SK-N-SH (cell line): ENCODE measurements at regions not wholly inside any gene's neighbourhood (a gene's known extent, or its start where the extent isn't known, plus 50 kb on each side); places are given as distances from the start of the nearest gene placed in this dataset.

Experiments used
- CTCF ChIA-PET: fragments of 300-600, 350-600 bp; formaldehyde crosslinking; extraction: SDS; loops from one replicate; lab custom pipeline; 2021; lab: Yijun Ruan, JAX
- POLR2A ChIA-PET: fragments of 350-600 bp; sonication (Branson Sonifier 250); formaldehyde crosslinking; extraction: SDS; loops from one replicate; lab custom pipeline; 2020; ENCODE audit warnings: antibody characterized with exemption, inconsistent platforms; lab: Yijun Ruan, JAX
- DNase-seq: peaks from one replicate; pipeline ENCODE4 v3.0.0; 2012
- H2AFZ ChIP-seq: fragments of 200-600 bp; sonication (generic); 2 replicates; pipeline ENCODE4 v1.8.1; 2016; ENCODE audit warnings: antibody characterized with exemption, mild to moderate bottlenecking, low read depth
- H3F3A ChIP-seq: fragments of 200-600 bp; sonication (generic); replicated peaks from 2 replicates; pipeline ENCODE3; 2016; ENCODE audit warnings: antibody characterized with exemption, mild to moderate bottlenecking; ENCODE audit not compliant: insufficient read depth
- H3K27ac ChIP-seq, 2 experiments: fragments of 200-500 bp in 1 of 2; fragments of 200-600 bp in 1 of 2; sonication (Bioruptor generic) in 1 of 2; sonication (generic), shearing (Covaris generic) in 1 of 2; 2 replicates each; pipeline versions ENCODE4 v1.5.1 to v1.6.1; 2014 to 2016; ENCODE audit warnings: low read depth in 2 of 2, inconsistent platforms in 1 of 2, low read length in 1 of 2, mild to moderate bottlenecking in 1 of 2, mixed read lengths in 1 of 2
- H3K27me3 ChIP-seq: fragments of 200-600 bp; sonication (generic), shearing (Covaris generic); 2 replicates; pipeline ENCODE4 v1.6.1; 2016; ENCODE audit warnings: mixed run types; ENCODE audit not compliant: insufficient read depth
- H3K36me3 ChIP-seq, 2 experiments: fragments of 200-500 bp in 1 of 2; fragments of 200-600 bp in 1 of 2; sonication (Bioruptor generic) in 1 of 2; sonication (generic) in 1 of 2; replicated peaks in 1 of 2; 2 replicates each; pipeline versions ENCODE3 to v1.5.1; 2014 to 2016; ENCODE audit warnings: low read length in 1 of 2, mild to moderate bottlenecking in 1 of 2; ENCODE audit not compliant: insufficient read depth in 2 of 2, control insufficient read depth in 1 of 2
- H3K4me1 ChIP-seq, 2 experiments: fragments of 200-500 bp in 1 of 2; fragments of 200-600 bp in 1 of 2; sonication (Bioruptor generic) in 1 of 2; sonication (generic), shearing (Covaris generic) in 1 of 2; 2 replicates each; pipeline versions ENCODE4 v1.5.1 to v1.6.1; 2014 to 2016; ENCODE audit warnings: low read depth in 1 of 2, low read length in 1 of 2, mixed run types in 1 of 2; ENCODE audit not compliant: insufficient read depth in 2 of 2, control insufficient read depth in 1 of 2
- H3K4me2 ChIP-seq: fragments of 200-600 bp; sonication (generic), shearing (Covaris generic); 2 replicates; pipeline ENCODE4 v1.6.1; 2017; ENCODE audit warnings: mixed run types
- H3K4me3 ChIP-seq, 2 experiments: fragments of 200-500 bp in 1 of 2; fragments of 200-600 bp in 1 of 2; sonication (Bioruptor generic) in 1 of 2; sonication (generic), shearing (Covaris generic) in 1 of 2; 2 replicates each; pipeline versions ENCODE4 v1.5.1 to v1.8.1; 2014 to 2016; ENCODE audit warnings: low read depth in 2 of 2, inconsistent platforms in 1 of 2, low read length in 1 of 2, mild to moderate bottlenecking in 1 of 2, mixed read lengths in 1 of 2, moderate library complexity in 1 of 2
- H3K79me2 ChIP-seq: fragments of 200-600 bp; sonication (generic); 2 replicates; pipeline ENCODE4 v1.8.1; 2017; ENCODE audit warnings: mild to moderate bottlenecking; ENCODE audit not compliant: insufficient read depth
- H3K9ac ChIP-seq: fragments of 200-600 bp; sonication (generic); 2 replicates; pipeline ENCODE4 v1.6.1; 2017; ENCODE audit warnings: mixed run types
- H3K9me2 ChIP-seq: fragments of 200-600 bp; sonication (generic); 2 replicates; pipeline ENCODE4 v1.6.1; 2017; ENCODE audit warnings: mixed run types
- H3K9me3 ChIP-seq: fragments of 200-600 bp; sonication (generic); 2 replicates; pipeline ENCODE4 v1.6.1; 2017; ENCODE audit warnings: mixed run types, mild to moderate bottlenecking, moderate library complexity
- H4K20me1 ChIP-seq: fragments of 200-600 bp; sonication (generic); 2 replicates; pipeline ENCODE4 v1.6.1; 2017; ENCODE audit warnings: mild to moderate bottlenecking, mixed run types; ENCODE audit not compliant: insufficient read depth
- ELF1 ChIP-seq: IDR thresholded peaks from 2 replicates; pipeline ENCODE4 v1.4.0; 2012
- EP300 ChIP-seq, 2 experiments: IDR thresholded peaks; 2 replicates each; pipeline versions ENCODE4 v1.4.0 to v1.6.1; 2012; ENCODE audit warnings: borderline replicate concordance in 1 of 2, low read depth in 1 of 2, low read length in 1 of 2
- EZH2phosphoT487 ChIP-seq: fragments of 200-600 bp; sonication (generic); IDR thresholded peaks from 2 replicates; pipeline ENCODE4 v1.6.1; 2017; ENCODE audit warnings: low read depth, mixed run types, mild to moderate bottlenecking, antibody characterized with exemption, moderate library complexity, borderline replicate concordance
- FOXM1 ChIP-seq: IDR thresholded peaks from 2 replicates; pipeline ENCODE4 v1.4.0; 2012; ENCODE audit warnings: low read depth, mild to moderate bottlenecking
- GATA2 ChIP-seq: sonication (generic); formaldehyde crosslinking; IDR thresholded peaks from 2 replicates; pipeline ENCODE4 v1.5.0; 2020; ENCODE audit warnings: mild to moderate bottlenecking, missing genetic modification reagents
- MXI1 ChIP-seq: IDR thresholded peaks from 2 replicates; pipeline ENCODE4 v1.6.1; 2012; ENCODE audit warnings: mild to moderate bottlenecking, low read depth, low read length, improper control_type of control experiment
- NRF1 ChIP-seq: IDR thresholded peaks from 2 replicates; pipeline ENCODE4 v1.6.1; 2012; ENCODE audit warnings: low read depth, mild to moderate bottlenecking, low read length
- RAD21 ChIP-seq: IDR thresholded peaks from 2 replicates; pipeline ENCODE4 v1.6.1; 2012; ENCODE audit warnings: mild to moderate bottlenecking, low read length
- RCOR1 ChIP-seq: fragments of 150-350 bp; IDR thresholded peaks from 2 replicates; pipeline ENCODE4 v1.6.1; 2017; ENCODE audit warnings: antibody characterized with exemption, low read length
- RXRA ChIP-seq: IDR thresholded peaks from 2 replicates; pipeline ENCODE4 v1.4.0; 2012; ENCODE audit warnings: low read depth, mild to moderate bottlenecking, borderline replicate concordance
- SMC3 ChIP-seq: IDR thresholded peaks from 2 replicates; pipeline ENCODE4 v1.6.1; 2012; ENCODE audit warnings: low read depth, low read length, improper control_type of control experiment
- WGBS: methylation state at CpG from one replicate; pipeline ENCODE4 v1.1.6; 2017; ENCODE audit warnings: low lambda C conversion rate; 5-methylcytosine and 5-hydroxymethylcytosine counted together
- TF ChIP-seq, protein P1 (sequence below): fragments of 200-600 bp; sonication (generic); IDR thresholded peaks from 2 replicates; pipeline ENCODE4 v1.6.1; 2017; ENCODE audit warnings: antibody characterized with exemption, mild to moderate bottlenecking, moderate library complexity
- TF ChIP-seq, protein P2 (sequence below): IDR thresholded peaks from 2 replicates; pipeline ENCODE4 v1.4.0; 2012; ENCODE audit warnings: low read depth
- TF ChIP-seq, protein P3 (sequence below): IDR thresholded peaks from 2 replicates; pipeline ENCODE4 v1.6.1; 2012; ENCODE audit warnings: mild to moderate bottlenecking, low read depth, low read length, moderate library complexity
- TF ChIP-seq, protein P4 (sequence below): IDR thresholded peaks from 2 replicates; pipeline ENCODE4; 2012

DNA sequence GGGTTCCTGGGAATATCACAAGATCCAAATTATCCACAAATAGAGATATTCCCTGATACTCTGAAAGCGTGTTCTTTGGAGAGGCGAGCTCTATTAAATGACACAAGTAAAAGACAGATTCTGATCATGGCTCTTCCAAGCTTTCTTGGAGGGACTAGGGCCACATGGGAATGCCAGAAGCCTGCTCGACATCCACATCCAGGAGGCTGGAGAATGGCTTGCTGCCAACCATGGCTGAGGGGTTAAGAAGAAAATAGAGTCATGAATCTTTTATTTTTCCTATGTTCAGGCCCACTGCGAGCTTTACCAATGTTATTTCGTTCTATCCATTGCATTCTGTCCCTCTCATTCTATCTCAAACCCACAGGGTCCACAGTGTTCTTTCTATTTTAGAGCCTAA is 1018.0 kb upstream of the CELF2 start:
- no peak overlapping the region for H2AFZ ChIP-seq
- 14% methylated on average over 5 of the region's 5 CpGs for WGBS

DNA sequence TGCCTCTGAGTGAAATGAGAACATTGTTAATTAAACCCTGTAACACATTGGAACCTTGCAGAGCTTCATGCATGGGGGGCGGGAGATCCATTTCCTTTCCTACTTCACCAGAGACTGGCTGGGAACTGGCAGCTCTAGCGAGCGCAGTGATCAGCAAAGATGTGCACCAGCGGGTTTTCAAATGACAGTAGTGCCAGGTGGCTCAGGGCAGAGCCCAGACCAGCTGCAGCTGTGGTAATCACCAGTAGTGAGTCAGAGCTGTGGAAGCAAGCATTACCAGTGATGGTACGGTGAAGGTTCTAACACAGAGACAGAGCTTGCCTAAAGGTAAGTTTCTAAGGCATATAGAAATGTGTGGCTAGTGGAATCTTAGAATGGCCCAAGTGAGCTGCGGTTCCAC is 1009.7 kb upstream of the CELF2 start:
- H3K4me3 ChIP-seq, result no peak overlapping the region
- no peak for TF ChIP-seq EP300 (IDR thresholded peaks at IDR 0.05; ENCODE audit: borderline replicate concordance in 1 of 2, low read depth in 1 of 2, low read length in 1 of 2)
- no peak for TF ChIP-seq RXRA
- no peak for TF ChIP-seq ELF1
- TF ChIP-seq GATA2 (CRISPR knock-in tag), result no peak
- TF ChIP-seq, protein P1, sequence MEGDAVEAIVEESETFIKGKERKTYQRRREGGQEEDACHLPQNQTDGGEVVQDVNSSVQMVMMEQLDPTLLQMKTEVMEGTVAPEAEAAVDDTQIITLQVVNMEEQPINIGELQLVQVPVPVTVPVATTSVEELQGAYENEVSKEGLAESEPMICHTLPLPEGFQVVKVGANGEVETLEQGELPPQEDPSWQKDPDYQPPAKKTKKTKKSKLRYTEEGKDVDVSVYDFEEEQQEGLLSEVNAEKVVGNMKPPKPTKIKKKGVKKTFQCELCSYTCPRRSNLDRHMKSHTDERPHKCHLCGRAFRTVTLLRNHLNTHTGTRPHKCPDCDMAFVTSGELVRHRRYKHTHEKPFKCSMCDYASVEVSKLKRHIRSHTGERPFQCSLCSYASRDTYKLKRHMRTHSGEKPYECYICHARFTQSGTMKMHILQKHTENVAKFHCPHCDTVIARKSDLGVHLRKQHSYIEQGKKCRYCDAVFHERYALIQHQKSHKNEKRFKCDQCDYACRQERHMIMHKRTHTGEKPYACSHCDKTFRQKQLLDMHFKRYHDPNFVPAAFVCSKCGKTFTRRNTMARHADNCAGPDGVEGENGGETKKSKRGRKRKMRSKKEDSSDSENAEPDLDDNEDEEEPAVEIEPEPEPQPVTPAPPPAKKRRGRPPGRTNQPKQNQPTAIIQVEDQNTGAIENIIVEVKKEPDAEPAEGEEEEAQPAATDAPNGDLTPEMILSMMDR, result no peak
- TF ChIP-seq, all 33 proteins: peak for 0
- Histone ChIP-seq H3K27me3 (no peaks in the 10 kb centered on the region), H3K36me3 (no peaks in the 10 kb centered on the region), H3K79me2 (no peaks in the 10 kb centered on the region), H3K4me2 (no peak overlapping the region), H3K27ac (no peak overlapping the region), H3K4me1 (no peaks in the 10 kb centered on the region), H3F3A (no peaks in the 10 kb centered on the region), H3K9me3 (no peaks in the 10 kb centered on the region), H3K9ac (no peak overlapping the region), H4K20me1 (no peaks in the 10 kb centered on the region), H3K9me2 (no peaks in the 10 kb centered on the region), H2AFZ (no peak overlapping the region)
- no peak for DNase-seq
- ChIA-PET POLR2A (no interaction called here), CTCF (no interaction called here)
- WGBS, result 14% methylated on average over 3 of the region's 6 CpGs

More for the DNA sequence above, 1018.0 kb upstream of the CELF2 start:
- Histone ChIP-seq H3K4me1 (no peaks in the 10 kb centered on the region), H3K9me2 (no peaks in the 10 kb centered on the region), H3F3A (no peaks in the 10 kb centered on the region), H4K20me1 (no peaks in the 10 kb centered on the region), H3K9ac (no peak overlapping the region), H3K4me2 (no peak overlapping the region), H3K79me2 (no peaks in the 10 kb centered on the region), H3K36me3 (no peaks in the 10 kb centered on the region), H3K27me3 (no peaks in the 10 kb centered on the region), H3K9me3 (no peaks in the 10 kb centered on the region), H3K4me3 (no peak overlapping the region), H3K27ac (no peak overlapping the region)
- POLR2A ChIA-PET, result no interaction called here
- CTCF ChIA-PET, result no interaction called here
- TF ChIP-seq RAD21 (no peak), MXI1 (no peak)
- no peak for DNase-seq

DNA sequence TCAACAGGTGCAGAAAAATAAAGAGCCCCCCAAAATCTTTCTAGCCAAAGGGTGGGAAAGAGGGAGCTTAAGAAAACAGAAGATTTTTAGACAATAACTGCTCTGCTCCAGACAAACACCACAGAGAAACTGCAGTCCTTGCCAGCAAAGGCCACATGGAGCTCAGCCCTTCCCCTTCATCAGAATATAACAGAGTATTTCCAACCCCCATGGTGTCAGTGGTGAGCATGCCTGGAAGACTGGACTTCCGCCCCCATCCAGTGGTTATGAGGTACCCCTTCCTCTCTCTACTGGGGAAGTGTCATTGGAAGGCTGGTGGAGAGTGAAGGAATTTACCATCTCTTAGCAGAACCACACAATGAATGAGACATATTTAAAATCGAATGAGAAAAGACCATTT is 1007.3 kb upstream of the CELF2 start:
- no peaks in the 10 kb centered on the region for H3K9me3 ChIP-seq
- H3K9ac ChIP-seq, result no peak overlapping the region
- no peak overlapping the region for H3K4me2 ChIP-seq
- POLR2A ChIA-PET, result no interaction called here
- H3F3A ChIP-seq, result no peaks in the 10 kb centered on the region
- DNase-seq, result no peak
- H3K27me3 ChIP-seq, result no peaks in the 10 kb centered on the region
- no peak overlapping the region for H2AFZ ChIP-seq
- H3K9me2 ChIP-seq, result 0 out of 2 replicates have a peak, but pooled peaks cover 2% of the 10 kb centered on the region
- no peaks in the 10 kb centered on the region for H4K20me1 ChIP-seq
- no peak overlapping the region for H3K27ac ChIP-seq
- H3K4me3 ChIP-seq, result no peak overlapping the region
- TF ChIP-seq FOXM1 (no peak), RCOR1 (no peak), EP300 (IDR thresholded peaks at IDR 0.05; ENCODE audit: borderline replicate concordance in 1 of 2, low read depth in 1 of 2, low read length in 1 of 2) (no peak), MXI1 (no peak), RAD21 (no peak), EZH2phosphoT487 (no peak), GATA2 (CRISPR knock-in tag) (no peak), RXRA (no peak), SMC3 (no peak), NRF1 (no peak)
- TF ChIP-seq, protein P2, sequence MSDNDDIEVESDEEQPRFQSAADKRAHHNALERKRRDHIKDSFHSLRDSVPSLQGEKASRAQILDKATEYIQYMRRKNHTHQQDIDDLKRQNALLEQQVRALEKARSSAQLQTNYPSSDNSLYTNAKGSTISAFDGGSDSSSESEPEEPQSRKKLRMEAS, result no peak
- TF ChIP-seq, protein P3, sequence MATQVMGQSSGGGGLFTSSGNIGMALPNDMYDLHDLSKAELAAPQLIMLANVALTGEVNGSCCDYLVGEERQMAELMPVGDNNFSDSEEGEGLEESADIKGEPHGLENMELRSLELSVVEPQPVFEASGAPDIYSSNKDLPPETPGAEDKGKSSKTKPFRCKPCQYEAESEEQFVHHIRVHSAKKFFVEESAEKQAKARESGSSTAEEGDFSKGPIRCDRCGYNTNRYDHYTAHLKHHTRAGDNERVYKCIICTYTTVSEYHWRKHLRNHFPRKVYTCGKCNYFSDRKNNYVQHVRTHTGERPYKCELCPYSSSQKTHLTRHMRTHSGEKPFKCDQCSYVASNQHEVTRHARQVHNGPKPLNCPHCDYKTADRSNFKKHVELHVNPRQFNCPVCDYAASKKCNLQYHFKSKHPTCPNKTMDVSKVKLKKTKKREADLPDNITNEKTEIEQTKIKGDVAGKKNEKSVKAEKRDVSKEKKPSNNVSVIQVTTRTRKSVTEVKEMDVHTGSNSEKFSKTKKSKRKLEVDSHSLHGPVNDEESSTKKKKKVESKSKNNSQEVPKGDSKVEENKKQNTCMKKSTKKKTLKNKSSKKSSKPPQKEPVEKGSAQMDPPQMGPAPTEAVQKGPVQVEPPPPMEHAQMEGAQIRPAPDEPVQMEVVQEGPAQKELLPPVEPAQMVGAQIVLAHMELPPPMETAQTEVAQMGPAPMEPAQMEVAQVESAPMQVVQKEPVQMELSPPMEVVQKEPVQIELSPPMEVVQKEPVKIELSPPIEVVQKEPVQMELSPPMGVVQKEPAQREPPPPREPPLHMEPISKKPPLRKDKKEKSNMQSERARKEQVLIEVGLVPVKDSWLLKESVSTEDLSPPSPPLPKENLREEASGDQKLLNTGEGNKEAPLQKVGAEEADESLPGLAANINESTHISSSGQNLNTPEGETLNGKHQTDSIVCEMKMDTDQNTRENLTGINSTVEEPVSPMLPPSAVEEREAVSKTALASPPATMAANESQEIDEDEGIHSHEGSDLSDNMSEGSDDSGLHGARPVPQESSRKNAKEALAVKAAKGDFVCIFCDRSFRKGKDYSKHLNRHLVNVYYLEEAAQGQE, result no peak
- TF ChIP-seq, protein P4, sequence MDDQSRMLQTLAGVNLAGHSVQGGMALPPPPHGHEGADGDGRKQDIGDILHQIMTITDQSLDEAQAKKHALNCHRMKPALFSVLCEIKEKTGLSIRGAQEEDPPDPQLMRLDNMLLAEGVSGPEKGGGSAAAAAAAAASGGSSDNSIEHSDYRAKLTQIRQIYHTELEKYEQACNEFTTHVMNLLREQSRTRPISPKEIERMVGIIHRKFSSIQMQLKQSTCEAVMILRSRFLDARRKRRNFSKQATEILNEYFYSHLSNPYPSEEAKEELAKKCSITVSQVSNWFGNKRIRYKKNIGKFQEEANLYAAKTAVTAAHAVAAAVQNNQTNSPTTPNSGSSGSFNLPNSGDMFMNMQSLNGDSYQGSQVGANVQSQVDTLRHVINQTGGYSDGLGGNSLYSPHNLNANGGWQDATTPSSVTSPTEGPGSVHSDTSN, result no peak
- no peaks in the 10 kb centered on the region for H3K36me3 ChIP-seq
- H3K4me1 ChIP-seq, result no peaks in the 10 kb centered on the region
- no peaks in the 10 kb centered on the region for H3K79me2 ChIP-seq
- WGBS, result 26% methylated on average over 2 of the region's 2 CpGs
- CTCF ChIA-PET, result no interaction called here
